Calu3 (cell line): ENCODE measurements at regions not wholly inside any gene's neighbourhood (a gene's known extent, or its start where the extent isn't known, plus 50 kb on each side); places are given as distances from the start of the nearest gene placed in this dataset.

Experiments
- BruUV-seq: library from RNA; stranded (reverse); fragments of 400-500 nt; replicated peaks from 2 replicates; lab custom pipeline; 2021; lab: Mats Ljungman, UMichigan
- CTCF ChIA-PET: fragments of 300-600 bp; sonication (Branson Sonifier 250); formaldehyde crosslinking; loops from one replicate; lab custom pipeline; 2022; ENCODE audit warnings: antibody characterized with exemption; lab: Charles Lee
- DNase-seq: peaks from one replicate; pipeline ENCODE4 v3.0.0; 2022
- H3K27ac Mint-ChIP-seq: one replicate; pipeline ENCODE4 v1.8.0; 2022; ENCODE audit warnings: mixed read lengths; ENCODE audit not compliant: unreplicated experiment
- H3K27me3 Mint-ChIP-seq: one replicate; pipeline ENCODE4 v1.8.0; 2022; ENCODE audit warnings: mixed read lengths; ENCODE audit not compliant: unreplicated experiment
- H3K36me3 Mint-ChIP-seq: one replicate; pipeline ENCODE4 v1.8.0; 2022; ENCODE audit warnings: mild to moderate bottlenecking, moderate library complexity, mixed read lengths; ENCODE audit not compliant: insufficient read depth, unreplicated experiment
- H3K4me1 Mint-ChIP-seq: one replicate; pipeline ENCODE4 v1.8.0; 2022; ENCODE audit warnings: mild to moderate bottlenecking, low read depth, mixed read lengths; ENCODE audit not compliant: unreplicated experiment
- H3K4me3 Mint-ChIP-seq: one replicate; pipeline ENCODE4 v1.8.0; 2022; ENCODE audit warnings: mild to moderate bottlenecking, low read depth, moderate library complexity, mixed read lengths; ENCODE audit not compliant: unreplicated experiment
- H3K9me3 Mint-ChIP-seq: one replicate; pipeline ENCODE4 v1.8.0; 2022; ENCODE audit warnings: low read depth, mixed read lengths; ENCODE audit not compliant: unreplicated experiment
- intact Hi-C: fragments of 100-400 bp; cut with micrococcal nuclease; formaldehyde crosslinking; loops from one replicate; pipeline ENCODE4 v1.10.0; 2022; ENCODE audit not compliant: unreplicated experiment
- TF ChIP-seq, protein P1 (sequence below): fragments of 200-600 bp; IDR thresholded peaks from one replicate; pipeline ENCODE4 v1.8.0; 2022; ENCODE audit warnings: antibody characterized with exemption; ENCODE audit not compliant: unreplicated experiment

DNA sequence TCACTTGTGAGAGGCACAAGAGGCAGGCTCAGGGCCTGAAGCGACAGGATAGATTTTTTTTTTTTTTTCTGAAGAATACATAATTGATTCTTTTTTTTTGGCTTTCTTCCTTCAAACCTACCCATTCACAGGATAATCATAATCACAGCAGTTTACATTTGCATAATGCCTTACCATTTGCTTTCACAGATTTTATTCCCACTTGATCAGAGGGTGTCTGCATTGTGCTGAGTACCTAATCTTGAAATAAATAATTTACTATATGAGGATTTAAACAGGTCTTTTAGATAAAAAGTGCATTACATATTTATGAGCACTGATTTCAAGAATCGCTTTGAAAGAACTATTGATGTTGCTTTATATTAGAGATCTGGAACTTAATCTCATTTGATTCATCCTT, 219.3 kb downstream of the SPRY1 start:
- intact Hi-C loops, result loop anchor here (1.0 kb wide), 1 partner anchor 12 kb away; no protein-coding TSS in a partner anchor
- Mint-ChIP-seq H3K27ac (no peak overlapping the region), H3K36me3 (no peaks in the 10 kb centered on the region), H3K27me3 (no peaks in the 10 kb centered on the region), H3K4me1 (peaks cover 23% of the 10 kb centered on the region), H3K9me3 (no peaks in the 10 kb centered on the region), H3K4me3 (no peak overlapping the region)
- no TSS peak for BruUV-seq
- TF ChIP-seq, protein P1, sequence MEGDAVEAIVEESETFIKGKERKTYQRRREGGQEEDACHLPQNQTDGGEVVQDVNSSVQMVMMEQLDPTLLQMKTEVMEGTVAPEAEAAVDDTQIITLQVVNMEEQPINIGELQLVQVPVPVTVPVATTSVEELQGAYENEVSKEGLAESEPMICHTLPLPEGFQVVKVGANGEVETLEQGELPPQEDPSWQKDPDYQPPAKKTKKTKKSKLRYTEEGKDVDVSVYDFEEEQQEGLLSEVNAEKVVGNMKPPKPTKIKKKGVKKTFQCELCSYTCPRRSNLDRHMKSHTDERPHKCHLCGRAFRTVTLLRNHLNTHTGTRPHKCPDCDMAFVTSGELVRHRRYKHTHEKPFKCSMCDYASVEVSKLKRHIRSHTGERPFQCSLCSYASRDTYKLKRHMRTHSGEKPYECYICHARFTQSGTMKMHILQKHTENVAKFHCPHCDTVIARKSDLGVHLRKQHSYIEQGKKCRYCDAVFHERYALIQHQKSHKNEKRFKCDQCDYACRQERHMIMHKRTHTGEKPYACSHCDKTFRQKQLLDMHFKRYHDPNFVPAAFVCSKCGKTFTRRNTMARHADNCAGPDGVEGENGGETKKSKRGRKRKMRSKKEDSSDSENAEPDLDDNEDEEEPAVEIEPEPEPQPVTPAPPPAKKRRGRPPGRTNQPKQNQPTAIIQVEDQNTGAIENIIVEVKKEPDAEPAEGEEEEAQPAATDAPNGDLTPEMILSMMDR, result no peak
- CTCF ChIA-PET, result no interaction called here
- DNase-seq, result no peak

DNA sequence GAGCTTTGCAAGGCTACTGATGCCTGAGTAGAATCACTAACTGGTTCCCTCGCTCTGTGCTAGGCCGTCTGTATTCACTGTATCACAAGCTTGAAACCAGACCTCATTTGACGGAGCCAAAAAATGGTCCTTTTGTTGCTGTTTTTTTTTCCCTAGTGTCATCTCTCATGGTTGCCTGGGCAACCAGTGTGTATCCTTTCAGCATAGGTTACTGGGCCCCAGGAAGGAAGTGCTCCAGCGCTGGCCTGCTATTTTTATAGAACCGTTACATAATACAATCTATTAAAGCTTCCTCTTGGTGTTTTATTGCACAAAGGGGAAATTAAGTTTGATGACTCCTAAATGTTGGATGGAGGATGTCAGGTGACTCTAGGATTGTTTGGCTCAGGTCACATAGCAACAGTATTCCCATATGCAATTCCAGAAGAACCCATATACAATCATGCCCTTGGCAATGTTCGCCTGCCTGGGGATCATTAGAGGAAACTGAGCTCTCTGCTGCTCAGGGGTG, 220.4 kb downstream of the SPRY1 start:
- H3K36me3 Mint-ChIP-seq, result no peaks in the 10 kb centered on the region
- no TSS peak for BruUV-seq
- TF ChIP-seq, protein P1, result no peak
- DNase-seq, result no peak
- CTCF ChIA-PET, result no interaction called here
- peaks cover 23% of the 10 kb centered on the region for H3K4me1 Mint-ChIP-seq
- H3K4me3 Mint-ChIP-seq, result no peak overlapping the region
- H3K27ac Mint-ChIP-seq, result no peak overlapping the region
- H3K27me3 Mint-ChIP-seq, result no peaks in the 10 kb centered on the region
- H3K9me3 Mint-ChIP-seq, result no peaks in the 10 kb centered on the region
- intact Hi-C loops, result loop anchor here (1.0 kb wide), 1 partner anchor 11 kb away; no protein-coding TSS in a partner anchor

DNA sequence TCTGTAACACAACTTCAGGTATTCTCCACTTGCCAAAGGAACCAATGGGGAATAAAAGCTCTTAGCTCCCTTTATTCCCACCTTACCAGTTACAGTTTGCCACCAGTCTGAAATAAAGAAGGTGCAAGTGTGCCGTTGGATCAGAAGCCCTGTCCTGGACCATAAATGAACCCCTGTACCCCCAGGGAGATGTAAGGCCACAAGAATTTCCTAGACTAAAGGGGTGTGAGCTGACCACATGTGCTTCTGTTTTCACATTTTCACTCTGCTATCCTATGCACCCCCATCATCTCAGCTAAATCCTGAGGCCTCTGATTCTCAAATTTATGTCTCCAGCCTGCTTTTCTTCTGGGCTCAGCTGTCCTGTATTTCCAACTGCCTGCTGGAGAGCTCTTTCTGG, 221.2 kb downstream of the SPRY1 start:
- no TSS peak for BruUV-seq
- peaks cover 23% of the 10 kb centered on the region for H3K4me1 Mint-ChIP-seq
- DNase-seq, result no peak
- intact Hi-C loops, result no loop called here
- TF ChIP-seq, protein P1, result no peak
- CTCF ChIA-PET, result no interaction called here
- H3K27ac Mint-ChIP-seq, result no peak overlapping the region
- H3K27me3 Mint-ChIP-seq, result no peaks in the 10 kb centered on the region
- H3K4me3 Mint-ChIP-seq, result no peak overlapping the region
- H3K36me3 Mint-ChIP-seq, result no peaks in the 10 kb centered on the region
- H3K9me3 Mint-ChIP-seq, result no peaks in the 10 kb centered on the region

DNA sequence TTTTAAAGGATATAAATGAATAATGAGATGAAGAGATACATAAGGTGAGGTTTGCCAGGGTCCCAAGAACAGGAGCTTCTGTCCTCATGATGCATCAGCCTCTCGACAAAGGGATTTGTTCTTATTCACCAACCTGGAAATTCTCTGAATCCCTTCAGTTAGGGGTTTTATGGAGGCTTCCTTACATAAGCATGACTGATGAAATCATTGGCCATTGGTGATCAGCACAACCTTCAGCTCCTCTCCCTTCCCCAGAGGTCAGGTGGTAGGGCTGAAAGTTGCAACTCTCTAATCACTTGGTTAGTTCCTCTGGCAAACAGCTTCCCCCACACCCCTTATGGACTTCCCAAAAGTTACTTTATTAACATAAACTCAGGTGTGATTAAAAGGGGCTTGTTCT, 222.0 kb downstream of the SPRY1 start:
- intact Hi-C loops, result no loop called here
- TF ChIP-seq, protein P1, result no peak
- Mint-ChIP-seq H3K27ac (no peak overlapping the region), H3K36me3 (no peaks in the 10 kb centered on the region), H3K27me3 (no peaks in the 10 kb centered on the region), H3K4me3 (no peak overlapping the region), H3K4me1 (peaks cover 23% of the 10 kb centered on the region), H3K9me3 (no peaks in the 10 kb centered on the region)
- DNase-seq, result no peak
- CTCF ChIA-PET, result no interaction called here
- BruUV-seq, result no TSS peak
